Endothelial cell of umbilical vein (primary cell): ENCODE measurements at regions not wholly inside any gene's neighbourhood (a gene's known extent, or its start where the extent isn't known, plus 50 kb on each side); places are given as distances from the start of the nearest gene placed in this dataset.

Experiments used
- BruUV-seq: library from RNA; stranded (reverse); fragments of 400-500 nt; replicated peaks from 2 replicates; lab custom pipeline; 2021; lab: Mats Ljungman, UMichigan
- CTCF ChIA-PET: fragments of 300-600, 350-600 bp; sonication (Branson Sonifier 250); formaldehyde crosslinking; loops from one replicate; lab custom pipeline; 2021; ENCODE audit warnings: antibody characterized with exemption, inconsistent platforms; lab: Charles Lee
- POLR2A ChIA-PET: fragments of 300-600, 350-600 bp; sonication (Branson Sonifier 250); formaldehyde crosslinking; loops from one replicate; lab custom pipeline; 2021; ENCODE audit warnings: antibody characterized with exemption, inconsistent platforms; lab: Charles Lee
- DNase-seq: peaks from one replicate; pipeline ENCODE4 v3.0.0-alpha.2; 2011; ENCODE audit warnings: low read depth, low spot score
- FAIRE-seq: peaks from 2 replicates; lab custom pipeline; 2011; peaks lifted over from hg19 to GRCh38; lab: Jason Lieb, UNC
- H2AFZ ChIP-seq: 2 replicates; pipeline ENCODE4 v1.6.0; 2012; ENCODE audit warnings: low read depth, low read length, control low read depth, inconsistent platforms
- H3K27ac ChIP-seq: 2 replicates; pipeline ENCODE4 v1.5.1; 2011; ENCODE audit warnings: low read depth, mild to moderate bottlenecking, control low read depth, low read length, moderate library complexity; ENCODE audit not compliant: insufficient read depth
- H3K27me3 ChIP-seq, 2 experiments: 2 replicates each; pipeline versions ENCODE4 v1.6.0 to v1.6.1; 2011; ENCODE audit warnings: low read length in 2 of 2, mixed read lengths in 1 of 2; ENCODE audit not compliant: control insufficient read depth in 2 of 2, insufficient read depth in 2 of 2
- H3K36me3 ChIP-seq, 2 experiments: 2 replicates in 1 of 2; 3 replicates in 1 of 2; pipeline ENCODE4 v1.5.1; 2011; ENCODE audit warnings: low read length in 2 of 2, mild to moderate bottlenecking in 1 of 2, moderate library complexity in 1 of 2; ENCODE audit not compliant: control insufficient read depth in 2 of 2, insufficient read depth in 2 of 2; ENCODE audit errors: extremely low read depth in 1 of 2
- H3K4me1 ChIP-seq: 3 replicates; pipeline ENCODE4 v1.5.1; 2011; ENCODE audit warnings: mild to moderate bottlenecking, low read length; ENCODE audit not compliant: control insufficient read depth, insufficient read depth; ENCODE audit errors: extremely low read depth
- H3K4me2 ChIP-seq: 2 replicates; pipeline ENCODE4 v1.6.1; 2011; ENCODE audit warnings: low read length, control low read depth, mixed read lengths; ENCODE audit not compliant: insufficient read depth
- H3K4me3 ChIP-seq, 3 experiments: fragments of 200-600 bp in 1 of 3; sonication (generic), shearing (Covaris generic) in 1 of 3; replicated peaks in 1 of 3; 2 replicates each; pipeline ENCODE4 v1.5.1; 2011 to 2016; ENCODE audit warnings: control low read depth in 3 of 3, low read length in 3 of 3, mild to moderate bottlenecking in 2 of 3, inconsistent platforms in 1 of 3, low read depth in 1 of 3, moderate library complexity in 1 of 3; ENCODE audit not compliant: insufficient read depth in 1 of 3
- H3K79me2 ChIP-seq: 2 replicates; pipeline ENCODE4 v1.6.0; 2012; ENCODE audit warnings: low read length, inconsistent platforms; ENCODE audit not compliant: control insufficient read depth, insufficient read depth
- H3K9ac ChIP-seq: replicated peaks from 2 replicates; pipeline ENCODE3; 2011; ENCODE audit warnings: low read length, control low read depth; ENCODE audit not compliant: insufficient read depth; ENCODE audit errors: extremely low read depth
- H3K9me1 ChIP-seq: replicated peaks from 3 replicates; pipeline ENCODE4 v1.6.0; 2011; ENCODE audit warnings: mild to moderate bottlenecking, low read length; ENCODE audit not compliant: control insufficient read depth, insufficient read depth; ENCODE audit errors: extremely low read depth
- H3K9me3 ChIP-seq: replicated peaks from 2 replicates; pipeline ENCODE4 v1.5.1; 2012; ENCODE audit warnings: low read length, inconsistent platforms; ENCODE audit not compliant: control insufficient read depth, insufficient read depth
- H4K20me1 ChIP-seq: replicated peaks from 2 replicates; pipeline ENCODE3; 2011; ENCODE audit warnings: mild to moderate bottlenecking, low read length; ENCODE audit not compliant: control insufficient read depth, insufficient read depth; ENCODE audit errors: extremely low read depth
- CTCF ChIP-seq, 2 donors: IDR thresholded peaks; 1 replicate in 1 of 2; 2 replicates in 1 of 2; pipeline ENCODE4 v1.5.1; 2011; ENCODE audit warnings: low read length in 2 of 2, mild to moderate bottlenecking in 2 of 2, moderate library complexity in 2 of 2, control low read depth in 1 of 2, inconsistent platforms in 1 of 2, low read depth in 1 of 2; ENCODE audit not compliant: insufficient read depth in 1 of 2; ENCODE audit errors: extremely low read depth in 1 of 2
- EZH2 ChIP-seq: IDR thresholded peaks from 2 replicates; pipeline ENCODE4 v1.6.1; 2012; ENCODE audit warnings: borderline replicate concordance, low read depth, mild to moderate bottlenecking, moderate library complexity, low read length, inconsistent platforms; ENCODE audit not compliant: severe bottlenecking
- FOS ChIP-seq: IDR thresholded peaks from 2 replicates; pipeline ENCODE4 v1.6.1; 2011; ENCODE audit warnings: mild to moderate bottlenecking, low read length, moderate library complexity, borderline replicate concordance; ENCODE audit not compliant: insufficient read depth
- GATA2 ChIP-seq: IDR thresholded peaks from 2 replicates; pipeline ENCODE4 v1.7.0; 2011; ENCODE audit warnings: low read depth, mild to moderate bottlenecking, moderate library complexity, mixed read lengths, low read length; ENCODE audit not compliant: insufficient read length, insufficient read depth
- JUN ChIP-seq: IDR thresholded peaks from 2 replicates; pipeline ENCODE4 v1.6.1; 2011; ENCODE audit warnings: borderline replicate concordance, low read depth; ENCODE audit not compliant: insufficient read length, insufficient read depth
- MAX ChIP-seq: IDR thresholded peaks from 2 replicates; pipeline ENCODE4 v1.6.1; 2011; ENCODE audit not compliant: insufficient read depth, insufficient read length
- MYC ChIP-seq: IDR thresholded peaks from one replicate; pipeline ENCODE4 v1.6.1; 2011; ENCODE audit warnings: mild to moderate bottlenecking, low read depth, low read length
- POLR2A ChIP-seq: IDR thresholded peaks from 2 replicates; pipeline ENCODE4 v1.6.1; 2012; ENCODE audit warnings: low read depth, mild to moderate bottlenecking, control low read depth, low read length
- POLR2AphosphoS5 ChIP-seq: IDR thresholded peaks from 2 replicates; pipeline ENCODE4 v1.6.1; 2012; ENCODE audit warnings: low read depth, mild to moderate bottlenecking, control low read depth, low read length, moderate library complexity; ENCODE audit not compliant: insufficient read depth
- dilution Hi-C: fragments of 300-500 bp; cut with MboI; formaldehyde crosslinking; loops from one replicate; pipeline ENCODE4 v1.15.0; 2019; ENCODE audit warnings: low sequenced_read_pairs; ENCODE audit not compliant: extremely low pct_ligation_motif_present
- intact Hi-C: fragments of 100-400 bp; cut with micrococcal nuclease; formaldehyde crosslinking; loops from one replicate; pipeline ENCODE4 v1.10.0; 2022

- Histone ChIP-seq H2AFZ (no peak overlapping the region), H3K9ac (no peak overlapping the region), H3K36me3 (no peaks in the 10 kb centered on the region), H3K9me1 (no peaks in the 10 kb centered on the region), H3K4me3 (no peak overlapping the region), H3K9me3 (no peaks in the 10 kb centered on the region), H3K79me2 (no peaks in the 10 kb centered on the region), H4K20me1 (no peaks in the 10 kb centered on the region), H3K4me2 (no peak overlapping the region), H3K27ac (no peak overlapping the region), H3K4me1 (no peaks in the 10 kb centered on the region), H3K27me3 (no peaks in the 10 kb centered on the region)
- DNase-seq, result no peak
- CTCF ChIA-PET, result no interaction called here
- dilution Hi-C loops (no loop called here), intact Hi-C loops (no loop called here)
- BruUV-seq, result no TSS peak
- TF ChIP-seq EZH2 (no peak), MYC (no peak), CTCF (IDR thresholded peaks at IDR 0.05; ENCODE audit: extremely low read depth in 1 of 2, insufficient read depth in 1 of 2, low read depth in 1 of 2, low read length in 2 of 2) (no peak), MAX (no peak), FOS (no peak), JUN (no peak), POLR2A (no peak), POLR2AphosphoS5 (no peak), GATA2 (no peak)
- POLR2A ChIA-PET, result no interaction called here
- FAIRE-seq, result no peak
Measured at GRCh38 chr1:189868021-189868420, 609.6 kb downstream of the BRINP3 start.
